CD4-positive, alpha-beta memory T cell (primary cell): ENCODE measurements at regions not wholly inside any gene's neighbourhood (a gene's known extent, or its start where the extent isn't known, plus 50 kb on each side); places are given as distances from the start of the nearest gene placed in this dataset.
"Not testable (repeated sequence)": the region's sequence is repeated elsewhere in the genome, so short reads cannot be mapped to it uniquely, and the experiment has no call there.

Source experiments
- CTCF ChIA-PET: fragments of 350-600 bp; sonication (Branson Sonifier 250); formaldehyde crosslinking; loops from one replicate; lab custom pipeline; 2021; ENCODE audit warnings: inconsistent platforms; ENCODE audit not compliant: partially characterized antibody; lab: Charles Lee
- POLR2A ChIA-PET: fragments of 350-600 bp; sonication (Branson Sonifier 250); formaldehyde crosslinking; loops from one replicate; lab custom pipeline; 2021; ENCODE audit not compliant: partially characterized antibody; lab: Charles Lee
- DNase-seq, 5 donors: peaks; one replicate each; pipeline versions ENCODE4 v3.0.0 to v3.0.0-alpha.2; 2020 to 2022; ENCODE audit warnings: mixed read lengths in 1 of 5
- H3K27ac ChIP-seq: one replicate; pipeline ENCODE4 v1.7.0; 2013; ENCODE audit warnings: low read depth, low read length
- H3K27me3 ChIP-seq: 2 replicates; pipeline ENCODE4 v1.7.0; 2013; ENCODE audit warnings: mild to moderate bottlenecking, low read length, moderate library complexity; ENCODE audit not compliant: insufficient read depth
- H3K36me3 ChIP-seq: 2 replicates; pipeline ENCODE4 v1.7.0; 2013; ENCODE audit warnings: mild to moderate bottlenecking, low read length, moderate library complexity; ENCODE audit not compliant: insufficient read depth
- H3K4me1 ChIP-seq: 2 replicates; pipeline ENCODE4 v1.7.0; 2013; ENCODE audit warnings: mild to moderate bottlenecking, low read length, moderate library complexity; ENCODE audit not compliant: insufficient read depth
- H3K4me3 ChIP-seq, 2 donors: one replicate each; pipeline ENCODE4 v1.7.0; 2013; ENCODE audit warnings: low read length in 2 of 2, mild to moderate bottlenecking in 1 of 2
- H3K9me3 ChIP-seq, 2 donors: one replicate each; pipeline ENCODE4 v1.7.0; 2013; ENCODE audit warnings: low read length in 2 of 2, control low read depth in 1 of 2; ENCODE audit not compliant: control insufficient read depth in 1 of 2
- H3K27ac Mint-ChIP-seq, 7 donors: one replicate each; pipeline ENCODE4 v1.8.0; 2020 to 2021; ENCODE audit warnings: mixed read lengths in 7 of 7, mild to moderate bottlenecking in 6 of 7, inconsistent platforms in 3 of 7, moderate library complexity in 3 of 7
- H3K27me3 Mint-ChIP-seq, 2 donors: one replicate each; pipeline ENCODE4 v1.8.0; 2020 to 2021; ENCODE audit warnings: mixed read lengths in 2 of 2
- H3K36me3 Mint-ChIP-seq, 2 donors: one replicate each; pipeline ENCODE4 v1.8.0; 2020 to 2021; ENCODE audit warnings: mixed read lengths in 2 of 2, inconsistent platforms in 1 of 2, mild to moderate bottlenecking in 1 of 2
- H3K4me1 Mint-ChIP-seq, 4 donors: one replicate each; pipeline ENCODE4 v1.8.0; 2020 to 2021; ENCODE audit warnings: mixed read lengths in 4 of 4, mild to moderate bottlenecking in 1 of 4
- H3K4me3 Mint-ChIP-seq, 8 donors: one replicate each; pipeline ENCODE4 v1.8.0; 2020 to 2021; ENCODE audit warnings: mixed read lengths in 8 of 8, mild to moderate bottlenecking in 7 of 8, moderate library complexity in 6 of 8, inconsistent platforms in 3 of 8
- H3K9me3 Mint-ChIP-seq, 8 donors: one replicate each; pipeline ENCODE4 v1.8.0; 2020 to 2021; ENCODE audit warnings: mixed read lengths in 8 of 8, mild to moderate bottlenecking in 5 of 8, inconsistent platforms in 3 of 8, moderate library complexity in 1 of 8
- intact Hi-C: fragments of 100-400 bp; cut with micrococcal nuclease; formaldehyde crosslinking; loops from one replicate; pipeline ENCODE4 v1.15.1; 2023

GRCh38 chr4:178015046-178015445, 572.8 kb upstream of the AGA start:
- H3K27ac ChIP-seq, H3K4me1 Mint-ChIP-seq, H3K9me3 Mint-ChIP-seq, H3K4me3 ChIP-seq, H3K36me3 Mint-ChIP-seq, intact Hi-C loops, H3K4me1 ChIP-seq, H3K27me3 Mint-ChIP-seq, POLR2A ChIA-PET, H3K27me3 ChIP-seq, H3K4me3 Mint-ChIP-seq, CTCF ChIA-PET, H3K36me3 ChIP-seq, H3K27ac Mint-ChIP-seq, DNase-seq, H3K9me3 ChIP-seq: not testable (repeated sequence)

GRCh38 chr4:178026999-178027398, 584.8 kb upstream of the AGA start:
- H3K27ac ChIP-seq = no peak overlapping the region
- H3K9me3 ChIP-seq = no peaks in the 10 kb centered on the region
- no peaks in the 10 kb centered on the region for H3K4me1 ChIP-seq
- Mint-ChIP-seq H3K27me3 (no peaks in the 10 kb centered on the region), H3K4me3 (no peak overlapping the region), H3K4me1 (no peaks in the 10 kb centered on the region), H3K9me3 (peaks cover 0 to 6% (median under 1%) of the 10 kb centered on the region in 8 donors), H3K36me3 (no peaks in the 10 kb centered on the region), H3K27ac (no peak overlapping the region)
- POLR2A ChIA-PET = no interaction called here
- no peak overlapping the region for H3K4me3 ChIP-seq
- intact Hi-C loops = no loop called here
- CTCF ChIA-PET = interaction anchor here (0.6 kb wide), 1 partner anchor 20 kb away, joined by 3 read pairs; no protein-coding TSS in a partner anchor
- H3K36me3 ChIP-seq = no peaks in the 10 kb centered on the region
- no peaks in the 10 kb centered on the region for H3K27me3 ChIP-seq
- DNase-seq = no peak

- Histone ChIP-seq H3K27ac (no peak overlapping the region), H3K9me3 (no peaks in the 10 kb centered on the region), H3K4me1 (no peaks in the 10 kb centered on the region), H3K4me3 (no peak overlapping the region), H3K36me3 (no peaks in the 10 kb centered on the region), H3K27me3 (no peaks in the 10 kb centered on the region)
- CTCF ChIA-PET = no interaction called here
- Mint-ChIP-seq H3K27me3 (no peaks in the 10 kb centered on the region), H3K4me3 (no peak overlapping the region), H3K4me1 (no peaks in the 10 kb centered on the region), H3K9me3 (peaks cover 0 to 6% (median 0%) of the 10 kb centered on the region in 8 donors), H3K36me3 (no peaks in the 10 kb centered on the region), H3K27ac (no peak overlapping the region)
- intact Hi-C loops = no loop called here
- DNase-seq = no peak
- POLR2A ChIA-PET = no interaction called here
Observed at GRCh38 chr4:178027796-178028195, 585.6 kb upstream of the AGA start.

GRCh38 chr4:178028481-178028880, 586.2 kb upstream of the AGA start:
- H3K27me3 ChIP-seq = no peaks in the 10 kb centered on the region
- no peaks in the 10 kb centered on the region for H3K9me3 ChIP-seq
- no peaks in the 10 kb centered on the region for H3K36me3 Mint-ChIP-seq
- H3K9me3 Mint-ChIP-seq = peaks cover 0 to 6% (median 0%) of the 10 kb centered on the region in 8 donors
- H3K4me3 ChIP-seq = no peak overlapping the region
- H3K27ac Mint-ChIP-seq = no peak overlapping the region
- no peaks in the 10 kb centered on the region for H3K4me1 Mint-ChIP-seq
- no peaks in the 10 kb centered on the region for H3K36me3 ChIP-seq
- intact Hi-C loops = no loop called here
- POLR2A ChIA-PET = no interaction called here
- no peak overlapping the region for H3K27ac ChIP-seq
- CTCF ChIA-PET = no interaction called here
- no peak overlapping the region for H3K4me3 Mint-ChIP-seq
- no peaks in the 10 kb centered on the region for H3K27me3 Mint-ChIP-seq
- DNase-seq = no peak
- H3K4me1 ChIP-seq = no peaks in the 10 kb centered on the region

- ChIA-PET POLR2A (no interaction called here), CTCF (no interaction called here)
- H3K36me3 Mint-ChIP-seq = no peaks in the 10 kb centered on the region
- H3K27me3 ChIP-seq = no peaks in the 10 kb centered on the region
- H3K36me3 ChIP-seq = no peaks in the 10 kb centered on the region
- H3K27ac Mint-ChIP-seq = no peak overlapping the region
- H3K4me3 ChIP-seq = no peak overlapping the region
- no peaks in the 10 kb centered on the region for H3K4me1 ChIP-seq
- no peaks in the 10 kb centered on the region for H3K4me1 Mint-ChIP-seq
- no peak for DNase-seq
- H3K9me3 ChIP-seq = no peaks in the 10 kb centered on the region
- no peaks in the 10 kb centered on the region for H3K27me3 Mint-ChIP-seq
- peaks cover 0 to 2% (median 0%) of the 10 kb centered on the region in 8 donors for H3K9me3 Mint-ChIP-seq
- H3K4me3 Mint-ChIP-seq = no peak overlapping the region
- no peak overlapping the region for H3K27ac ChIP-seq
- intact Hi-C loops = no loop called here
Observed at GRCh38 chr4:178037459-178038214, 595.4 kb upstream of the AGA start.

GRCh38 chr4:178056996-178057395, 614.8 kb upstream of the AGA start:
- CTCF ChIA-PET = no interaction called here

GRCh38 chr4:178063568-178063967, 621.3 kb upstream of the AGA start:
- H3K4me3 Mint-ChIP-seq = no peak overlapping the region
- no peaks in the 10 kb centered on the region for H3K36me3 ChIP-seq
- no peaks in the 10 kb centered on the region for H3K4me1 ChIP-seq
- H3K27ac Mint-ChIP-seq = no peak overlapping the region
- no peaks in the 10 kb centered on the region for H3K27me3 Mint-ChIP-seq
- H3K9me3 ChIP-seq = no peaks in the 10 kb centered on the region
- H3K4me1 Mint-ChIP-seq = no peaks in the 10 kb centered on the region
- H3K27ac ChIP-seq = no peak overlapping the region
- peaks cover 0 to 2% (median under 1%) of the 10 kb centered on the region in 8 donors for H3K9me3 Mint-ChIP-seq
- ChIA-PET CTCF (no interaction called here), POLR2A (no interaction called here)
- no peaks in the 10 kb centered on the region for H3K27me3 ChIP-seq
- no peak overlapping the region for H3K4me3 ChIP-seq
- DNase-seq = no peak
- no peaks in the 10 kb centered on the region for H3K36me3 Mint-ChIP-seq
- intact Hi-C loops = no loop called here

More at GRCh38 chr4:178056996-178057395, 614.8 kb upstream of the AGA start:
- no peak overlapping the region for H3K27ac ChIP-seq
- no peak overlapping the region for H3K4me3 ChIP-seq
- no peaks in the 10 kb centered on the region for H3K36me3 ChIP-seq
- intact Hi-C loops = no loop called here
- Mint-ChIP-seq H3K4me1 (no peaks in the 10 kb centered on the region), H3K27me3 (no peaks in the 10 kb centered on the region), H3K9me3 (peaks cover 0 to 10% (median 2%) of the 10 kb centered on the region in 8 donors), H3K4me3 (no peak overlapping the region), H3K36me3 (no peaks in the 10 kb centered on the region), H3K27ac (no peak overlapping the region)
- no peaks in the 10 kb centered on the region for H3K27me3 ChIP-seq
- DNase-seq = no peak
- no peaks in the 10 kb centered on the region for H3K4me1 ChIP-seq
- H3K9me3 ChIP-seq = no peaks in the 10 kb centered on the region
- POLR2A ChIA-PET = no interaction called here
